ENCODE measurements at regions not wholly inside any gene's neighbourhood (a gene's known extent, or its start where the extent isn't known, plus 50 kb on each side); places are given as distances from the start of the nearest gene placed in this dataset.

- TF ChIP-seq CTCF (IDR thresholded peaks at IDR 0.05) (no peak), ZFX (IDR thresholded peaks at IDR 0.05; ENCODE audit: borderline replicate concordance) (no peak)
Observed at GRCh38 chr4:11691236-11691635, 262.5 kb upstream of the HS3ST1 start.
